GM12878 (cell line): ENCODE measurements at regions not wholly inside any gene's neighbourhood (a gene's known extent, or its start where the extent isn't known, plus 50 kb on each side); places are given as distances from the start of the nearest gene placed in this dataset.

Experiments used
- ATAC-seq: fragments of 200-7000 bp; cut with Tn5 transposase; 3 replicates; pipeline ENCODE4 v1.9.1; 2020; ENCODE audit warnings: mild to moderate bottlenecking, moderate library complexity
- BruUV-seq: library from RNA; stranded (reverse); fragments of 400-500 nt; replicated peaks from 2 replicates; lab custom pipeline; 2021; lab: Mats Ljungman, UMichigan
- CTCF ChIA-PET: fragments of 300-600 bp; sonication (Branson Sonifier 250); formaldehyde crosslinking; extraction: SDS; loops from one replicate; lab custom pipeline; 2021; ENCODE audit warnings: inconsistent platforms; lab: Yijun Ruan, JAX
- POLR2A ChIA-PET: fragments of 350-600 bp; formaldehyde crosslinking; extraction: SDS; loops from one replicate; lab custom pipeline; 2021; ENCODE audit warnings: inconsistent platforms; lab: Charles Lee
- RAD21 ChIA-PET: fragments of 300-600 bp; sonication (Branson Sonifier 250); formaldehyde crosslinking; loops from one replicate; lab custom pipeline; 2023; ENCODE audit warnings: antibody characterized with exemption; ENCODE audit not compliant: unreplicated experiment; lab: Charles Lee
- SMC1A ChIA-PET: fragments of 300-600 bp; sonication (Branson Sonifier 250); formaldehyde crosslinking; loops from one replicate; lab custom pipeline; 2023; ENCODE audit not compliant: unreplicated experiment, uncharacterized antibody; lab: Charles Lee
- DNase-seq: peaks from one replicate; pipeline ENCODE4 v3.0.0-alpha.2; 2011; ENCODE audit warnings: low read depth, low spot score
- FAIRE-seq: peaks from 3 replicates; lab custom pipeline; 2011; peaks lifted over from hg19 to GRCh38; lab: Jason Lieb, UNC
- H2AFZ ChIP-seq: 2 replicates; pipeline ENCODE4 v1.6.0; 2011; ENCODE audit warnings: low read depth, low read length, control low read depth; ENCODE audit not compliant: control insufficient read depth
- H3K27ac ChIP-seq: 2 replicates; pipeline ENCODE4 v1.5.1; 2011; ENCODE audit warnings: control low read depth; ENCODE audit not compliant: control insufficient read depth, insufficient read depth
- H3K27me3 ChIP-seq, 2 experiments: replicated peaks in 1 of 2; 2 replicates each; pipeline versions ENCODE4 v1.6.0 to v1.6.1; 2011; ENCODE audit warnings: low read length in 1 of 2; ENCODE audit not compliant: control insufficient read depth in 2 of 2, insufficient read depth in 2 of 2
- H3K36me3 ChIP-seq, 2 experiments: 2 replicates each; pipeline ENCODE4 v1.5.1; 2011; ENCODE audit warnings: low read length in 1 of 2; ENCODE audit not compliant: control insufficient read depth in 2 of 2, insufficient read depth in 2 of 2
- H3K4me1 ChIP-seq: 2 replicates; pipeline ENCODE4 v1.6.1; 2011; ENCODE audit warnings: mild to moderate bottlenecking, low read length, moderate library complexity, mixed read lengths; ENCODE audit not compliant: control insufficient read depth, insufficient read depth
- H3K4me2 ChIP-seq: 2 replicates; pipeline ENCODE4 v1.6.0; 2011; ENCODE audit warnings: control low read depth; ENCODE audit not compliant: control insufficient read depth, insufficient read depth
- H3K4me3 ChIP-seq: fragments of 200-600 bp; sonication (generic); 2 replicates; pipeline ENCODE4 v1.5.1; 2016
- H3K79me2 ChIP-seq: 2 replicates; pipeline ENCODE4 v1.6.0; 2011; ENCODE audit warnings: low read length; ENCODE audit not compliant: control insufficient read depth, insufficient read depth
- H3K9ac ChIP-seq: 2 replicates; pipeline ENCODE4 v1.8.0; 2011; ENCODE audit warnings: low read length, control low read depth, mixed read lengths; ENCODE audit not compliant: control insufficient read depth, insufficient read depth
- H3K9me3 ChIP-seq: replicated peaks from 3 replicates; pipeline ENCODE4 v1.5.1; 2011; ENCODE audit warnings: mild to moderate bottlenecking, low read length; ENCODE audit not compliant: control insufficient read depth, insufficient read depth
- H4K20me1 ChIP-seq: 2 replicates; pipeline ENCODE4 v1.6.0; 2011; ENCODE audit not compliant: control insufficient read depth, insufficient read depth
- CBFB ChIP-seq: IDR thresholded peaks from 2 replicates; pipeline ENCODE4 v1.6.1; 2016; ENCODE audit warnings: antibody characterized with exemption, low read depth
- CBX5 ChIP-seq: sonication (generic); IDR thresholded peaks from 2 replicates; pipeline ENCODE4 v1.6.1; 2016; ENCODE audit warnings: low read depth, moderate library complexity, mild to moderate bottlenecking, inconsistent platforms
- CREB1 ChIP-seq: IDR thresholded peaks from 2 replicates; pipeline ENCODE4 v1.6.1; 2012; ENCODE audit warnings: low read depth, mild to moderate bottlenecking, inconsistent platforms
- CREM ChIP-seq: IDR thresholded peaks from 2 replicates; pipeline ENCODE4 v1.6.1; 2014; ENCODE audit warnings: antibody characterized with exemption, low read depth
- NFYA ChIP-seq: IDR thresholded peaks from 2 replicates; pipeline ENCODE4 v1.6.1; 2011; ENCODE audit warnings: low read depth, mild to moderate bottlenecking, low read length, improper control_type of control experiment, borderline replicate concordance
- WGBS: methylation state at CpG from one replicate; pipeline ENCODE4 v1.1.6; 2016; ENCODE audit warnings: low lambda C conversion rate; ENCODE audit not compliant: insufficient replicate concordance, insufficient coverage; ENCODE audit errors: missing lambda C conversion rate; 5-methylcytosine and 5-hydroxymethylcytosine counted together
- in situ Hi-C: fragments of 300-500 bp; cut with MboI; formaldehyde crosslinking; loops from 9 replicates; pipeline ENCODE4 v1.14.3; 2018; ENCODE audit warnings: mixed read lengths
- intact Hi-C: fragments of 100-400 bp; cut with micrococcal nuclease; formaldehyde crosslinking; loops from one replicate; pipeline ENCODE4 v1.14.2; 2022; ENCODE audit not compliant: unreplicated experiment
- TF ChIP-seq, protein P1 (sequence below): fragments of 450-650 bp; IDR thresholded peaks from 2 replicates; pipeline ENCODE4 v1.6.1; 2017; ENCODE audit warnings: borderline replicate concordance
- TF ChIP-seq, protein P2 (sequence below): fragments of 150-350 bp; IDR thresholded peaks from 2 replicates; pipeline ENCODE4 v1.6.1; 2016; ENCODE audit warnings: low read depth, low read length
- TF ChIP-seq, protein P3 (sequence below): fragments of 450-650 bp; IDR thresholded peaks from 2 replicates; pipeline ENCODE4 v1.6.1; 2014; ENCODE audit warnings: mild to moderate bottlenecking

DNA sequence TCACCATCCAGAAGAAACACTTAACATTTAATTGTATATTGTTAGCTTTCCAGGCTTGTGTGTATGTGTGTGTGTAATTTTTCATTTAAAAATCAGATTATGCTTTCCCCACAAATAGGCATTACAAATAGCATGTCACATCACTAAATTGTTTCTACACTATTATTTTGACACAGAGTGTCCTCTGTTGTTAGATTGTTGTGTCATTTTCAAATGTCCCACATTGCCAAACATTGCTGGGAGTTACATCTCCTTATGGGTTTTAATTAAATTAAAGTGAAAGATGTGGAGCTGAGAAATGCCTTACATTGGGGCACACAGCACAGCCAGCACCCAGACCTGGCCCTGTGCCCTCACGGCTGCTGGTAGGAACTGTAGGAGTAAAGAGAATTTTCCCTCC lies 295.6 kb downstream of the ZEB1 start (continued):
- TF ChIP-seq, protein P1, sequence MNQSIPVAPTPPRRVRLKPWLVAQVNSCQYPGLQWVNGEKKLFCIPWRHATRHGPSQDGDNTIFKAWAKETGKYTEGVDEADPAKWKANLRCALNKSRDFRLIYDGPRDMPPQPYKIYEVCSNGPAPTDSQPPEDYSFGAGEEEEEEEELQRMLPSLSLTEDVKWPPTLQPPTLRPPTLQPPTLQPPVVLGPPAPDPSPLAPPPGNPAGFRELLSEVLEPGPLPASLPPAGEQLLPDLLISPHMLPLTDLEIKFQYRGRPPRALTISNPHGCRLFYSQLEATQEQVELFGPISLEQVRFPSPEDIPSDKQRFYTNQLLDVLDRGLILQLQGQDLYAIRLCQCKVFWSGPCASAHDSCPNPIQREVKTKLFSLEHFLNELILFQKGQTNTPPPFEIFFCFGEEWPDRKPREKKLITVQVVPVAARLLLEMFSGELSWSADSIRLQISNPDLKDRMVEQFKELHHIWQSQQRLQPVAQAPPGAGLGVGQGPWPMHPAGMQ = no peak

DNA sequence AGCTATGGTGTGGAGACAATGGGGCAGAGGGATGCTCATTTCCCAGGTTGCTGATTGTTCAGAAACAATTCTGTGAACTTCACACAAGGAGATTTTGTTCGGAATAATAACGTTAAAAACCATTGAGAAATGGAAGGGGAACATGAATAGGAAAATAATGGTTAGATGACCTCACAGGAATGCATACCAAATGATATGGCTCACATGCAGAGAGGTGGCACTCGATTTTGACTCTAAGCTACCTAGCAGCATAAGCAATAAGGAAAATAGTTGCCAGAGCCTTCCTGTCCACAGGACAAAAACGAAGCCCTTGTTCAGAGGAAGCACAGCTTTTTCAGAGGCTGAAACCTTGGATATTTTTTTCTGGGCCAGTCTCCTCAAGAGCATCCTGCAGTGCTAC lies 293.1 kb downstream of the ZEB1 start:
- H2AFZ ChIP-seq = no peak overlapping the region
- intact Hi-C loops (no loop called here), in situ Hi-C loops (no loop called here)
- H3K79me2 ChIP-seq = no peaks in the 10 kb centered on the region
- no peaks in the 10 kb centered on the region; the same call in 1 of the 3 replicates for H3K9me3 ChIP-seq
- H3K4me3 ChIP-seq = no peak overlapping the region
- no peaks in the 10 kb centered on the region for H4K20me1 ChIP-seq
- DNase-seq (no peak), ATAC-seq (no peak), FAIRE-seq (no peak)
- ChIA-PET RAD21 (no interaction called here), POLR2A (no interaction called here), SMC1A (interaction anchor here (1.9 kb wide), 1 partner anchor 18 kb away, joined by 4 read pairs; no protein-coding TSS in a partner anchor), CTCF (no interaction called here)
- no peak overlapping the region for H3K27ac ChIP-seq
- BruUV-seq = no TSS peak
- H3K4me1 ChIP-seq = peaks cover 4% of the 10 kb centered on the region
- WGBS = 18% methylated on average over 4 of the region's 4 CpGs
- no peak overlapping the region for H3K9ac ChIP-seq
- TF ChIP-seq, protein P2, sequence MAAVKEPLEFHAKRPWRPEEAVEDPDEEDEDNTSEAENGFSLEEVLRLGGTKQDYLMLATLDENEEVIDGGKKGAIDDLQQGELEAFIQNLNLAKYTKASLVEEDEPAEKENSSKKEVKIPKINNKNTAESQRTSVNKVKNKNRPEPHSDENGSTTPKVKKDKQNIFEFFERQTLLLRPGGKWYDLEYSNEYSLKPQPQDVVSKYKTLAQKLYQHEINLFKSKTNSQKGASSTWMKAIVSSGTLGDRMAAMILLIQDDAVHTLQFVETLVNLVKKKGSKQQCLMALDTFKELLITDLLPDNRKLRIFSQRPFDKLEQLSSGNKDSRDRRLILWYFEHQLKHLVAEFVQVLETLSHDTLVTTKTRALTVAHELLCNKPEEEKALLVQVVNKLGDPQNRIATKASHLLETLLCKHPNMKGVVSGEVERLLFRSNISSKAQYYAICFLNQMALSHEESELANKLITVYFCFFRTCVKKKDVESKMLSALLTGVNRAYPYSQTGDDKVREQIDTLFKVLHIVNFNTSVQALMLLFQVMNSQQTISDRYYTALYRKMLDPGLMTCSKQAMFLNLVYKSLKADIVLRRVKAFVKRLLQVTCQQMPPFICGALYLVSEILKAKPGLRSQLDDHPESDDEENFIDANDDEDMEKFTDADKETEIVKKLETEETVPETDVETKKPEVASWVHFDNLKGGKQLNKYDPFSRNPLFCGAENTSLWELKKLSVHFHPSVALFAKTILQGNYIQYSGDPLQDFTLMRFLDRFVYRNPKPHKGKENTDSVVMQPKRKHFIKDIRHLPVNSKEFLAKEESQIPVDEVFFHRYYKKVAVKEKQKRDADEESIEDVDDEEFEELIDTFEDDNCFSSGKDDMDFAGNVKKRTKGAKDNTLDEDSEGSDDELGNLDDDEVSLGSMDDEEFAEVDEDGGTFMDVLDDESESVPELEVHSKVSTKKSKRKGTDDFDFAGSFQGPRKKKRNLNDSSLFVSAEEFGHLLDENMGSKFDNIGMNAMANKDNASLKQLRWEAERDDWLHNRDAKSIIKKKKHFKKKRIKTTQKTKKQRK = no peak
- no peak for TF ChIP-seq CBFB
- no peak for TF ChIP-seq CREB1
- no peak for TF ChIP-seq CREM
- no peak for TF ChIP-seq NFYA
- no peak for TF ChIP-seq CBX5
- TF ChIP-seq, protein P3, sequence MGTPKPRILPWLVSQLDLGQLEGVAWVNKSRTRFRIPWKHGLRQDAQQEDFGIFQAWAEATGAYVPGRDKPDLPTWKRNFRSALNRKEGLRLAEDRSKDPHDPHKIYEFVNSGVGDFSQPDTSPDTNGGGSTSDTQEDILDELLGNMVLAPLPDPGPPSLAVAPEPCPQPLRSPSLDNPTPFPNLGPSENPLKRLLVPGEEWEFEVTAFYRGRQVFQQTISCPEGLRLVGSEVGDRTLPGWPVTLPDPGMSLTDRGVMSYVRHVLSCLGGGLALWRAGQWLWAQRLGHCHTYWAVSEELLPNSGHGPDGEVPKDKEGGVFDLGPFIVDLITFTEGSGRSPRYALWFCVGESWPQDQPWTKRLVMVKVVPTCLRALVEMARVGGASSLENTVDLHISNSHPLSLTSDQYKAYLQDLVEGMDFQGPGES = no peak
- no peaks in the 10 kb centered on the region for H3K27me3 ChIP-seq
- no peaks in the 10 kb centered on the region for H3K36me3 ChIP-seq
- H3K4me2 ChIP-seq = no peak overlapping the region
